SKM-1 treated with dmso at 0.1 percent for 144 hours (cell line): ENCODE measurements at regions not wholly inside any gene's neighbourhood (a gene's known extent, or its start where the extent isn't known, plus 50 kb on each side); places are given as distances from the start of the nearest gene placed in this dataset.
"Not testable (repeated sequence)": the region's sequence is repeated elsewhere in the genome, so short reads cannot be mapped to it uniquely, and the experiment has no call there.

Experiments used
- DNase-seq: peaks from one replicate; lab custom pipeline; 2025; ENCODE audit not compliant: unreplicated experiment; lab: John Stamatoyannopoulos, UW

DNA sequence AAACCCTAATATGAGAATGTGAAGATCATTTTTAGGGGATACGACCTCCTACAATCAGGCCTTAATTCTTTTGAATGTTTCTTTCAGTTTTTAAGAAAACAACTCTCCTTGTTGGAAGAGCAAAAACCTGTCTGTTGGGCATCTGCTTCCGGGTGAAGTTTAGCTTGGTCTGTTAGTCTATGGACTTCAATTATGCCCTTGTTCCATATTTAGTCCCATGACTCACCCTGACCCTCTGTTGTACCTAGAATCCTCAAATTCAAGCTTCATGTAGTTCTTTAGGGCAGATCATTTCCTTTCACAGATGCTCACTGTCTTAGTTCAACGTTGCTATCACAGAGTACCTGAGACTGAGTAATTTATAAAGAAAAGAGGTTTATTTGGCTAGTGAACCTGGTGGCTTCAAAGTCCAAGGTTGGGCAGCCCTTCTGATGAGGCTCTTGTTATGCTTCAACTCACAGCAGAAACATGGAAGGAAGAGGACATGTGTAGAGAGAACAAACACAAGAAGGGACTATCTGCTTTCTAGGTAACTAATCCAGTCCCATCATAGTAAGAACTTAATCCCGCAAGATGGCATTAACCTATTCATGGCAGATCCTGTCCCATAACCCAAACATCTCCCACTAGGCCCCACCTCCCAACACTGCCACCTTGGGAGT lies 82.5 kb upstream of the SERPINE2 start:
- DNase-seq: no peak

DNA sequence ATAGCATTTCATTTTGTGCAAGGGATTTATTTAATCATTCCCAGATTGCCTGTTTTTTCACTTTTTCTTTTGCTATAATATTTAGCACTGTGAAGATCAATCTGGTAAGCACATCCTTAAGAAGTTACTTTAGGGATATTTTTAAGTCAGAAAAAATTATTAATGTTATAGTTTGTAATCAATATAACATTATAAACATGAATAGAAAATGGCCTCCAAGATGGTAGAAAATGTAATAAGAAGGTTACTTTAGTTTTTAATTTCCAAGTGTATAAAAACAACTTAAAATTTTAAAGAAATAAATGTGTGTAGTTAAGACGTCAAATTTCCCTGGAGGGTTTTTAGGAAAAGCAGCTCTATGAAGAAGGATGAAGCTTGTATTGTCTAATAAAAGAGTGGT lies 81.9 kb upstream of the SERPINE2 start:
- DNase-seq: no peak

DNA sequence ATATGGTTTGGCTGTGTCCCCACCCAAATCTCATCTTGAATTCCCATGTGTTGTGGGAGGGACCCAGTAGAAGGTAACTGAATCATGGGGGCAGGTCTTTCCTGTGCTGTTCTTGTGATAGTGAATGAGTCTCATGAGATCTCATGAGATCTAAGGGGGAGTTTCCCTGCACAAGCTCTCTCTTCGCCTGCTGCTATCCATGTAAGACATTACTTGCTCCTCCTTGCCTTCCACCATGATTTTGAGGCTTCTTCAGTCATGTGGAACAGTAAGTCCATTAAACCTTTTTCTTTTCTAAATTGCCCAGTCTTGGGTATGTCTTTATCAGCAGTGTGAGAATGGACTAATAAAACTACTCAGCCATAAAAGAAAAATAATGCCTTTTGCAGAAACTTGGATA lies 80.8 kb upstream of the SERPINE2 start:
- not testable (repeated sequence) for DNase-seq

DNA sequence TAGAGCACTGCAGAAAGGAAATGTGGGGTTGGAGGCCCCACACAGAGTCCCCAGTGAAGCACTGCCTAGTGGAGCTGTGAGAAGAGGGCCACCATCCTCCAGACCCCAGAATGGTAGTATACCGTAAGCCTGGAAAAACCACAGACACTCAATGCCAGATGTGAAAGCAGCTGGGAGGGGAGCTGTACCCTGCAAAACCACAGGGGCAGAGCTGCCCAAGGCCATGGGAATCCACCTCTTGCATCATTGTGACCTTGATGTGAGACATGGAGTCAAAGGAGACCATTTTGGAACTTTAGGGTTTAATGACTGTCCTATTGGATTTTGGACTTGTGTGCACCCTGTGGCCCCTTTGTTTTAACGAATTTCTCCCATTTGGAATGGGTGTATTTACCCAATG lies 75.3 kb upstream of the SERPINE2 start:
- no peak for DNase-seq

DNA sequence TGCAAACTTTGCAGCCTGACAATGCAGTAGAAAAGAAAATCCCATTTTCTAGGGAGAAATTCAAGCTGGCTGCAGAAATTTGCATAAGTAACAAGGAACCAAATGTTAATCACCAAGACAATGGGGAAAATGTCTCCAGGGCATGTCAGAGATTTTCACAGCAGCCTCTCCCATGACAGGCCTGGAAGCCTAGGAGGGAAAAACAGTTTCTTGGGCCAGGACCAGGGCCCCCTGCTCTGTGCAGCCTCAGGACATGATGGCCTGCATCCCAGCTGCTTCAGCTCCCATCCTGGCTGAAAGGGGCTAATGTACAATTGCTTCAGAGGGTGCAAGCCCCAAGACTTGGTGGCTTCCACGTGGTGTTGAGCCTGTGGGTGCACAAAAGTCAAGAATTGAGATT lies 74.8 kb upstream of the SERPINE2 start:
- DNase-seq: not testable (repeated sequence)

DNA sequence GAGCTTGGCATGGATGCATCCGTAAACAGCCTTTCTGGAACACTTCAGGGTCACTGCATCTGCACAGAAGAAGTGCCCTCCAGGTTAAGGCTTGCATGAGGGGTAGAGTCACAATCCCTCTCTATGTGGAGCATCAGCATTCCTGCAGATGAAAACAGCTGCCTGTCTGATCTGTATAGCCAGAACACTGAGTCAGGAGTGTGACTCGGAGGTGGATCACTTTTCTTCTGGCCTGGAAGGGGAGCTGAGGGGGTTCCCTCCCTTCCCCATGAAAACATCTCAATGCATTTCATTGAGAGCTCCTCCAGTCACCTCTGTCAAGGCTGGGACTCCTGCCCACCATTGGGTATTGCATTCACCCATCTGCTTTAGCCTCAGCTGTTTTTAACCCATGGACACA lies 72.5 kb upstream of the SERPINE2 start:
- DNase-seq: no peak

DNA sequence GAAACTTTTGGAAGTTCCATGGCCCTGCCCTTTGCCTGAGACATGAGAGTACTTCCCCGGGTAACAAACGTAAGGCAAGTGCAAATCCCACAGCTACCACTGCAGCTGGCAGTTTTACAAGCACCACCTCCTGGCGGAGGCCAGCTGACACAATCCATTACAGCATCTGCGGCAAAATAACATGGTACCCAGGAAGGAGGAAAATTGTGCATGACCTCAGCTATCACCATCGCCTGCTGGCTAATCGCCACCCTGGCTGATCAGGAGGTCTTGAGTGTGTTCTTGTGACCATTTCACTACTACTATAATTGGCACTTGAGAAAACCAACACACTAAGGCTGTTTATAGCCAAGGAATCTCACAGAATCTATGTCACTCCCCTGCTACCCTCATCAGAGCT lies 71.7 kb upstream of the SERPINE2 start:
- no peak for DNase-seq

DNA sequence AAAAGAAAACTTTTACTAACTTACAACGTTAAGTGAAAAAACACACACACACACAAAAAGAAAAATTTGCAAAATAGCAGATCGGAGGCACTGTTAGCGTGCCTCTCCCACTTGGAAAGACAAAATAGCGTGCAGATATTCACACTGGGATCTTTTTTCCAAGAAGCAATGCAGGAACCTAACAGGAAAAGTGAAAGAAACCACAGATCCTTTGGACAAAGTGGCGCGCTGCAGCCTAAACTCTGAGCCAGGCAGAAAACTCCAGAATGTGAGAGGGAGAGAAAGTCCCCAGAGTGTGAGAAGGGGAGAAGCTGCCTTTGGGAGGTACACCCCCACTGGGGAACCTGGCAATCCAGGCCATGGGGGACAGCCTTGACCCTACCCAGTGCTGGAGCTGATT lies 70.7 kb upstream of the SERPINE2 start:
- no peak for DNase-seq

DNA sequence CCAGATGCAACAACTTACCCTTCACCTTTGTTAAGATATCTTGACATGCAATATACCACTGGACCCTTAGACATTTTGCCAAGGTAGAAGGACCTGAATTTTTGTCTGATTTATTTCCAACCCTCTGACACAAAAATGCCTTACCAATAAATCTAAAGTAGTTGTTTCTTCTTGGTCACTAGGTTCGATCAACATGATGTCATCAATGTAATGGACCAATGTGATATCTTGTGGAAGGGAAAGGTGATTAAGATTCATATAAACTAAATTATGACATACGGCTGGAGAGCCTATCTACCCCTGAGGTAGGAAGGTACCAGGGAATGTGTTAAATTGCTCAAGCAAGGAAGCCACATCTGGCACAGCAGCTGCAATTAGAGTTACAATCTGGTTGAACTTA lies 67.7 kb upstream of the SERPINE2 start:
- DNase-seq: no peak

DNA sequence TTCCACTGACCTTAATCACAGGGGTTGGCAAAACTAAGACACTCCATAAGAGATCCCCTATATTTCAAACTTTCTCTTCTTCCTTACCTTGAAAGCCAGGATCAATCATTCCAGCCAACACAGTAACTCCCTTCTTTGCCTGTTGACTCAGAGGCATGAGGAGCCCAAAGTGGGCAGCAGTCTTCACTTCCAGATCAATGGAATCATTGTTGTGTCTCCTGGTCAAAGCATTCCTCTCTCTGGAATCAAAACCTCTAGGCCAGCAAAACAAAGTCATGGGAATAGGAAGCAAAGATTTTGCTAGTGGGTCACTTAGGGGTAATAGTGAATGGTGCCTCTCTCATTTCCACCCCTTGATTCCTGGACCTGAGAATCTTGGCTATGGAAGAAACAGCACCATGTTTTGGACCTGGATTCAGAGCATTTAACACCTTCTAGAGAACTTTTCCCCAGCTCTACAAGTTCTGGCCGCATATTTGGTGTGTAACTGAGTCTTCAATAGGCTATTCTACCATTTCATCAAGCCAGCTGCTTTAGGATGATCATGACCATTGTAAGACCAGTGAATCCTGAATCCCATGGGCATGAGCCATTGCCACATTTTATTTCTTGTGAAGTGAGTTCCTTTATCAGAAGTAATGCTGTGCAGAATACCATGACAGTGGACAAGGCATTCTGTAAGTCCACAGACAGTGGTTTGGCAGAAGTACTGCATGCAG lies 65.7 kb upstream of the SERPINE2 start:
- DNase-seq: no peak

DNA sequence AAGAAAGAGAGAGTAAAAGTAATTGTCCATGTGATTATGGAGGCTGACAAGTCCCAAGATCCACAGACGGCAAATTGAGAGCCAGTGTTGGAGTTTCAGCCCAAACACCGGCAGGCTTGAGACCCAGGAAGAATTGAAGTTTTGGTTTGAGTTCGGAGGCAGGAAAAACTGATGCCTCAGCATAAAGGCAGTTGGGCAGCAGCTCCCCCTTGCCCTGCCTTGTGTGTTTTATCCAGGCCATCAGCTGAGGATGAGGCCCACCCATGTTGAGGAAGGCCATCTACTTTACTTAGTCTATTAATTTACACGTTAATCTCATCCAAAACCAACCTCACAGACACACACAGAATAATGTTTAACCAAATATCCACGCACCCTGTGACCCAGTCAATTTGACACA lies 64.6 kb upstream of the SERPINE2 start:
- no peak for DNase-seq

DNA sequence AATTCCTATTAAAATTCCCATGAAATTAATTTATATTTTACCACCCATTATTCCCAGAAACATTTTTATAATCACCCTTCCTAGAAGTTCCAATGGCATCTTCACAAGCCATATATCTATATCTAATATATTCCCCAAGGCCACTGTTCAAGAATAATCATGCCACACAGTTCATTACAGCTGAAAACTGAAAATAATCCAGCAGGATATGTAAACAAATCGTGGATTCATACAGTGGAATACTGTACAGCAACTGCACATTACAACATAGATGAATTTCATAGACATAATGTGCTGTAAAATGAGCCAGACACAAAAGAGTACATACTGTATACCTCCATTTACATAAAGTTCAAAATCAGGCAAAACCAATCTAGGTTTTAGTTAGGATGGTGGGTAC lies 63.9 kb upstream of the SERPINE2 start:
- no peak for DNase-seq

DNA sequence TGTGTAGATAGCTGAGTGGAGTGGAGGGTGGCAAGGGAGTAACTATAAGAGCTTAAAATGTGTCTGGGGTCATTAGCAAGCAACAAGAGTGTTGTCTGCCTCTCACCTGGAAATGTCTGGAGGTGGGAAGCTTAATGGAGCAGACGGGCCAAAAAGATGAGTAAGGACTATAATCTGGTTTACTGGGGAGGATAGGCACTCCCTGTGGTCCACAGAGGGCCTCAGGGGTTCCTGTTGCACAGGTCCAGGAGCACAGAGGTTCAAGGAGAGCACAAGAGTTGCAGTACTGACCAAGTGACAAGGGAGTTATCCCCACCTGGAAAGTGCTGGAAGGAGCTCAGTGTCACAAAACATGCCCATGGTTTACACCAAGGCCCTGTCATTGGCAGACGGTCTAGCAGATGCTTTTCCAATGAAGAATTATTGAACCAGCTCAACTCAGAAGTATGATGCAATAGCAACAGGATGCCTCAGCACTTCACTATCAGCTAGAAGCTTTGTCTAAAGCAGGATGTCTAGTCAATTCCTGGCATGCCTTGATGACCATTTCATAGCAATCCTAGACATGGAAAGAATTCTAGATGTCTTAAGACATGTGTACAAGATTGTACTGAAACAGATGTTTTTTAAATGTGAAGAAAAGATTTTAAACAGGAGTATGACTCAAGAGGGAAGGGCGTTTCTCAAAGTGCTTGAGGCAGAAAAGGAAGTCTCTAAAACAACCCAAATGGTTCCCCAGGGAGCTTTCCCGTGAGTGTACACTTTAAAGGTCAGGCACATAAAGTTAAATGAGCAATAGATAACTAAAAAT lies 62.9 kb upstream of the SERPINE2 start:
- DNase-seq: no peak

DNA sequence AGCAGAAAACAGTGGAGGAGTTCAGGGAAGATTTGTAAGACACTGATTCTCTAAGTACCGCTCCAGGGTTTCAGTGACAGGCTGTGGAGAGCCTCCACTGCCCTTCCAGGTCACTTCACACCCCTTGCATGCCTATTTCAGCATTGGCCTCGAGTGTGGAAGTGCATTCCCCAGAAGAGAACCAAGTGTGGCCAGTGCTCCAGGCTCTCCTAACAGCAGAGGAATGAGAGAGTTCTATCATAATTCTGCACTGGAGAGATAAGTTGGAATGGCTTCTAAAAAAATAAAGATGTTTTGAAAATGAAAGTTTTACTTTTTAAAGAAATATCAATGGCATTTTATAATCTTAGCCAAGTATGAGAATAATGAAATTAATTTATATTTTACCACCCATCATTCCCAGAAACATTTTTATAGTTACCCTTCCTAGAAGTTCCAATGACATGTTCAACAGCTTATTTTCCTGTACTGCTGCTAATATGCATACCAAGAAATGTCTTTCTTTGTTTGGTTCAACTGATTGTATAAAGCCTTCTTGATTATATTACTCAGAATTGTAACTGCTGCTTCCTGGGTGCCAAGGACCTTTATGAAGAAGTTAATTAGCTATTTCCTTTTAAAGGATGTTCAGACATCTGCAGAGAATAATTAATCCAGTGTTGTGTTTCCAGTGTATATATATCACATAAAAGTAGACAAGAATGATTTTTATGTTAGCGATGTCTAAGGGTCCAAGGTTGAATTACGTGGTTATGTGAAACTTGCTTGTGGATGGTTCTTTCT lies 61.0 kb upstream of the SERPINE2 start:
- DNase-seq: no peak

DNA sequence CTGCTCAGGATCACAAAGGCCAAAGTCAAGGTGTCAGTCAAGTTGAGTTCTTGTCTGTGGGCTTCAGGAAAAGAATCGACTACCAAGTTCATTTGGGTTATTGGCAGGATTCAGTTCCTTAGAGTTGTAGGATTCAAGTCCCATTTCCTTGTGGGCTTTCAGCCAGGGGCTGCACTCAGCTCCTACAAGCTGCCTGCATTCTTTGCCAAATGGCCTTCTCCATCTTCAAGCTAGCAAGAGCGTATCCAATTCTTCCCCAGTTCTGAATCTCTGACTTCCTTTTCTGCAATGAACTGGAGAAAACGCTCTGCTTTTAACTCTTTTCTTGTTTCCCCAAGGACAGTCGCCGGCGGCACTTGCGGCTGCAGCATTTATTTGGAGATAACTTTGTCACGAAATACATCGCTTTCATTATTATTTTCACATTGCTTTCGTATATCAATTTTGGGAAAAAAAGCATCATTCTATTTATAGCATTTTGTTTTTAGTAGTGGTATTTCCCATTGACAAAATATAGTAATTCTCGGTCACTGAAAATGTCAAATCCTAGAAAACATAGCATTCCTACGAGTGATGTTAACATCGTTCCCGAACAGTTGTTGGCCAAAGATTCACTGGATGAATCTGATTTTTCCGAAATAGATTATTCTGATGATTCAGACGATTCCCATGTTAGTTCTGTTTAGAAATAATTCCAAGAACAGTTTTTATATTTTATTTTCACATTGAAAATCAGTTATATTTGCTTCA lies 59.6 kb upstream of the SERPINE2 start:
- DNase-seq: no peak

DNA sequence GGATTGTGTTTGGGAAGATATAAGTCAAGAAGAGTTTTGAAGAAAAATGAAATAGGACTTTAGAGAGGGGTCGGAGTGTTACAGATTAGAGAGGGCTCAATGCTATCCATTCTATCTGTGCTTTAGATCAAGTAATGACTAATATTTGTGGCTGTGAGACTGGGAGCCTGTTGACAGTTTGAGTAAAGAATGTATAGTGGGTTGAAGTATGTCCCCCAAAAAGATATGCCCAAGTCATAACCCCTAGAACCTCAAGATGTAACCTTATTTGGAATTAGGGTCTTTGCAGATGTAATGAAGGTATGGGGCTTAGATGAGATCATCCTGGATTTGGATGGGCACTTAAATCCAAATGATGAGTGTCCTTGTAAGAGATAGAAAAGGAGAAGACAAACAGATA lies 55.3 kb upstream of the SERPINE2 start:
- no peak for DNase-seq

DNA sequence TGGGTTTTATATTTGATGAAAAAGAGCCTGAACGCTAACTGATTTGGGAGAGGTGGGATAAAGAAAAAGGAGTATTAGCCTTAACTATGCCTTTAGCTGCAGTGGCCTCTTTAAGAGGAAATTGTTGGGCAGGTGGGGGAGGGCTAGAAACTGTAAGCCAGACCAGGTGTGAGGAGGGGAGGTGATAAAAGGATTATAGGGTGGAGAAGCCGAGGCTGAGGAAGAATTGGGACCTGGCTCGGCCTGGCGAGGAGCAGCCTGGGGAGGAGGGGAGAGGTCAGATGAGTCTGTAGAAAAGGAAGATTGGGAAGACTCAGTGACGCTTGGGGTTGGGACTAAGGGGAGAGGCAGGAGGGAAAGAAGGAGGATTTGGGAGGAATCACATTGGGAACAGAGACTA lies 52.6 kb upstream of the SERPINE2 start:
- DNase-seq: not testable (repeated sequence)

DNA sequence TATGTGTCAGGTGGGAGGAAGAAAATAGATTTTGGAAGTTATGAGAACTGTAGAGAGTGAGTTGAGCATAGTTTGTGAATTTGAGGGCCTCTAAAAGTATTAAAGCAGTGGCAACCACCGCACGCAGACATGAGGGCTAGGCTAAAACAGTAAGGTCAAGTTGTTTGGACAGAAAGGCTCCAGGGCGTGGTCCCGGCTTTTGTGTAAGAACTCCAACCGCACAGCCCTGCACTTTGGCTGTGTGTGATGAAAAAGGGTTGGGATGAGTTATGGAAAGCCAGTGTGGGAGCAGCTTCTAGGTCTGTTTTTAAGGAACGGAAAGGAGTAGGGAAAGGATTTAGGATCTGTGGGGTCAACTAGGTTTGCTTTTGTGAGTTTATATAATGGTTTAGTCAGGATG lies 50.5 kb upstream of the SERPINE2 start:
- not testable (repeated sequence) for DNase-seq
